ENCODE measurements at regions not wholly inside any gene's neighbourhood (a gene's known extent, or its start where the extent isn't known, plus 50 kb on each side); places are given as distances from the start of the nearest gene placed in this dataset.

GRCh38 chr12:61998791-61999190, 261.4 kb upstream of the USP15 start:
- TF ChIP-seq EZH2phosphoT487 (IDR thresholded peaks at IDR 0.05; ENCODE audit: insufficient read depth, low read depth) (no peak), EZH2 (IDR thresholded peaks at IDR 0.05; ENCODE audit: insufficient read depth, poor library complexity, severe bottlenecking) (no peak)
